B cell (primary cell): ENCODE measurements at regions not wholly inside any gene's neighbourhood (a gene's known extent, or its start where the extent isn't known, plus 50 kb on each side); places are given as distances from the start of the nearest gene placed in this dataset.

Experiments
- ATAC-seq: fragments of 200-7000 bp; cut with Tn5 transposase; one replicate; pipeline ENCODE4 v1.10.0; 2021; ENCODE audit warnings: low read depth, mild to moderate bottlenecking, moderate number of reproducible peaks, moderate library complexity
- CTCF ChIA-PET: fragments of 350-600 bp; sonication (Branson Sonifier 250); formaldehyde crosslinking; loops from one replicate; lab custom pipeline; 2021; ENCODE audit warnings: antibody characterized with exemption, inconsistent platforms; lab: Charles Lee
- POLR2A ChIA-PET: fragments of 350-600 bp; sonication (Branson Sonifier 250); formaldehyde crosslinking; loops from one replicate; lab custom pipeline; 2021; ENCODE audit warnings: antibody characterized with exemption; lab: Charles Lee
- DNase-seq: peaks from one replicate; pipeline ENCODE4 v3.0.0; 2013
- H2AFZ ChIP-seq: 2 replicates; pipeline ENCODE4 v1.6.1; 2012; ENCODE audit warnings: mild to moderate bottlenecking, low read depth, low read length; ENCODE audit not compliant: insufficient read depth, poor library complexity, severe bottlenecking
- H3K27ac ChIP-seq, 2 donors: 1 replicate in 1 of 2; 2 replicates in 1 of 2; pipeline ENCODE4 v1.5.1; 2012 to 2013; ENCODE audit warnings: low read length in 2 of 2, mild to moderate bottlenecking in 2 of 2, moderate library complexity in 1 of 2
- H3K27me3 ChIP-seq, 4 experiments: fragments of 200-600 bp in 1 of 4; sonication (generic) in 1 of 4; replicated peaks in 1 of 4; 1 replicate in 2 of 4; 2 replicates in 2 of 4; pipeline versions ENCODE4 v1.6.1 to v1.7.0; 2013 to 2016; ENCODE audit warnings: low read length in 3 of 4, mild to moderate bottlenecking in 2 of 4, mixed read lengths in 1 of 4, moderate library complexity in 1 of 4; ENCODE audit not compliant: insufficient read depth in 4 of 4, control insufficient read depth in 3 of 4; ENCODE audit errors: control extremely low read depth in 1 of 4
- H3K36me3 ChIP-seq, 2 experiments: replicated peaks in 1 of 2; 1 replicate in 1 of 2; 2 replicates in 1 of 2; pipeline versions ENCODE4 v1.6.1 to v1.7.1; 2013; ENCODE audit warnings: low read length in 1 of 2; ENCODE audit not compliant: insufficient read depth in 2 of 2, control insufficient read depth in 1 of 2; ENCODE audit errors: control extremely low read depth in 1 of 2, extremely low read depth in 1 of 2
- H3K4me1 ChIP-seq, 2 donors: fragments of 200-600 bp in 1 of 2; sonication (generic) in 1 of 2; 1 replicate in 1 of 2; 2 replicates in 1 of 2; pipeline versions ENCODE4 v1.5.1 to v1.6.1; 2013 to 2017; ENCODE audit warnings: low read length in 2 of 2; ENCODE audit not compliant: control insufficient read depth in 2 of 2, insufficient read depth in 2 of 2
- H3K4me2 ChIP-seq: replicated peaks from 2 replicates; pipeline ENCODE3; 2012; ENCODE audit warnings: mild to moderate bottlenecking, low read depth, low read length; ENCODE audit not compliant: poor library complexity, severe bottlenecking
- H3K4me3 ChIP-seq, 5 experiments: fragments of 200-600 bp in 1 of 5; sonication (generic) in 1 of 5; 1 replicate in 3 of 5; 2 replicates in 2 of 5; pipeline versions ENCODE4 v1.5.1 to v1.7.0; 2011 to 2016; ENCODE audit warnings: low read length in 4 of 5, mild to moderate bottlenecking in 4 of 5, low read depth in 2 of 5, control low read depth in 1 of 5, moderate library complexity in 1 of 5; ENCODE audit not compliant: insufficient read depth in 1 of 5; ENCODE audit errors: control extremely low read depth in 1 of 5, extremely low read depth in 1 of 5
- H3K79me2 ChIP-seq: fragments of 200-600 bp; sonication (generic); one replicate; pipeline ENCODE4 v1.6.0; 2016; ENCODE audit warnings: low read length; ENCODE audit not compliant: control insufficient read depth, insufficient read depth
- H3K9ac ChIP-seq: fragments of 200-600 bp; sonication (generic); 2 replicates; pipeline ENCODE4 v1.6.1; 2017; ENCODE audit warnings: mild to moderate bottlenecking, low read length, moderate library complexity
- H3K9me3 ChIP-seq, 3 donors: one replicate each; pipeline versions ENCODE4 v1.6.1 to v1.7.1; 2013; ENCODE audit warnings: low read length in 2 of 3; ENCODE audit not compliant: control insufficient read depth in 2 of 3, insufficient read depth in 1 of 3; ENCODE audit errors: control extremely low read depth in 1 of 3
- H4K20me1 ChIP-seq: 2 replicates; pipeline ENCODE4 v1.6.0; 2012; ENCODE audit warnings: mild to moderate bottlenecking, low read length; ENCODE audit not compliant: insufficient read depth, control insufficient read depth, poor library complexity, severe bottlenecking
- H3K27ac Mint-ChIP-seq: one replicate; pipeline ENCODE4 v1.8.0; 2021; ENCODE audit warnings: mixed read lengths
- H3K27me3 Mint-ChIP-seq: one replicate; pipeline ENCODE4 v1.8.0; 2021; ENCODE audit warnings: mixed read lengths
- H3K4me1 Mint-ChIP-seq: one replicate; pipeline ENCODE4 v1.8.0; 2021; ENCODE audit warnings: mixed read lengths
- H3K4me3 Mint-ChIP-seq: one replicate; pipeline ENCODE4 v1.8.0; 2021; ENCODE audit warnings: mixed read lengths
- H3K9me3 Mint-ChIP-seq: one replicate; pipeline ENCODE4 v1.8.0; 2022; ENCODE audit warnings: mixed read lengths; ENCODE audit not compliant: insufficient read depth
- CTCF ChIP-seq: fragments of 200-600 bp; IDR thresholded peaks from one replicate; pipeline ENCODE4 v1.8.0; 2022; ENCODE audit warnings: antibody characterized with exemption, mild to moderate bottlenecking
- EZH2 ChIP-seq: IDR thresholded peaks from 2 replicates; pipeline ENCODE4 v1.6.1; 2012; ENCODE audit warnings: borderline replicate concordance, low read depth, mild to moderate bottlenecking, moderate library complexity, low read length; ENCODE audit not compliant: insufficient read depth, poor library complexity, severe bottlenecking
- WGBS: methylation state at CpG from one replicate; pipeline ENCODE4 v1.1.5; 2013; ENCODE audit warnings: missing lambda C conversion rate; ENCODE audit not compliant: insufficient coverage; 5-methylcytosine and 5-hydroxymethylcytosine counted together
- intact Hi-C: fragments of 100-400 bp; cut with micrococcal nuclease; formaldehyde crosslinking; loops from one replicate; pipeline ENCODE4 v1.10.0; 2022

GRCh38 chr15:96222981-96223380, 107.5 kb upstream of the NR2F2 start:
- H3K27me3 Mint-ChIP-seq, result no peaks in the 10 kb centered on the region
- no peaks in the 10 kb centered on the region for H3K4me1 Mint-ChIP-seq
- Histone ChIP-seq H3K4me3 (no peak overlapping the region), H3K27ac (no peak overlapping the region), H3K4me2 (no peak overlapping the region), H3K27me3 (no peaks in the 10 kb centered on the region), H3K79me2 (no peaks in the 10 kb centered on the region), H2AFZ (no peak overlapping the region), H3K9ac (no peak overlapping the region), H4K20me1 (no peaks in the 10 kb centered on the region), H3K36me3 (no peaks in the 10 kb centered on the region), H3K9me3 (peaks cover 0 to 3% (median 0%) of the 10 kb centered on the region in 3 donors), H3K4me1 (no peaks in the 10 kb centered on the region)
- 75% methylated on average over 10 of the region's 10 CpGs for WGBS
- no peak for TF ChIP-seq EZH2
- TF ChIP-seq CTCF, result no peak
- CTCF ChIA-PET, result no interaction called here
- intact Hi-C loops, result no loop called here
- no peak overlapping the region for H3K4me3 Mint-ChIP-seq
- POLR2A ChIA-PET, result no interaction called here
- no peaks in the 10 kb centered on the region for H3K9me3 Mint-ChIP-seq
- DNase-seq (no peak), ATAC-seq (no peak)
- no peak overlapping the region for H3K27ac Mint-ChIP-seq

GRCh38 chr15:96223939-96224338, 106.6 kb upstream of the NR2F2 start:
- WGBS, result 100% methylated on average over 1 of the region's 2 CpGs
- Mint-ChIP-seq H3K27ac (no peak overlapping the region), H3K27me3 (no peaks in the 10 kb centered on the region), H3K4me3 (no peak overlapping the region), H3K9me3 (no peaks in the 10 kb centered on the region), H3K4me1 (no peaks in the 10 kb centered on the region)
- Histone ChIP-seq H2AFZ (no peak overlapping the region), H3K4me3 (no peak overlapping the region), H3K27me3 (no peaks in the 10 kb centered on the region), H3K4me1 (no peaks in the 10 kb centered on the region), H3K4me2 (no peak overlapping the region), H3K9ac (no peak overlapping the region), H3K36me3 (no peaks in the 10 kb centered on the region), H3K27ac (no peak overlapping the region), H4K20me1 (no peaks in the 10 kb centered on the region), H3K9me3 (peaks cover 0 to 3% (median 0%) of the 10 kb centered on the region in 3 donors), H3K79me2 (no peaks in the 10 kb centered on the region)
- DNase-seq (no peak), ATAC-seq (no peak)
- TF ChIP-seq CTCF, result no peak
- TF ChIP-seq EZH2, result no peak
- ChIA-PET CTCF (no interaction called here), POLR2A (no interaction called here)
- intact Hi-C loops, result no loop called here
